COLO668 (cell line): ENCODE measurements at regions not wholly inside any gene's neighbourhood (a gene's known extent, or its start where the extent isn't known, plus 50 kb on each side); places are given as distances from the start of the nearest gene placed in this dataset.

Experiments used
- DNase-seq: peaks from one replicate; lab custom pipeline; 2025; ENCODE audit not compliant: unreplicated experiment; lab: John Stamatoyannopoulos, UW

GRCh38 chr1:228964178-228965089 is 229.2 kb downstream of the RHOU start:
- no peak for DNase-seq

- DNase-seq = no peak
Measured at GRCh38 chr1:228968891-228969606, 233.8 kb downstream of the RHOU start.

GRCh38 chr1:228969953-228970800 is 234.9 kb downstream of the RHOU start:
- no peak for DNase-seq

- no peak for DNase-seq
Measured at GRCh38 chr1:228972576-228972975, 237.3 kb downstream of the RHOU start.

- no peak for DNase-seq
Measured at GRCh38 chr1:228974273-228974672, 239.0 kb downstream of the RHOU start.

GRCh38 chr1:228975238-228975907 is 240.1 kb downstream of the RHOU start:
- DNase-seq = no peak

GRCh38 chr1:228976316-228976715 is 241.0 kb downstream of the RHOU start:
- DNase-seq = no peak

- no peak for DNase-seq
Measured at GRCh38 chr1:228977307-228977706, 242.0 kb downstream of the RHOU start.

GRCh38 chr1:228977741-228978140 is 242.5 kb downstream of the RHOU start:
- DNase-seq = no peak

GRCh38 chr1:228978484-228979324 is 243.4 kb downstream of the RHOU start:
- no peak for DNase-seq

- DNase-seq = no peak
Measured at GRCh38 chr1:228979325-228979699, 244.0 kb downstream of the RHOU start.

- DNase-seq = no peak
Measured at GRCh38 chr1:228979774-228980173, 244.5 kb downstream of the RHOU start.

GRCh38 chr1:228980232-228980937 is 245.1 kb downstream of the RHOU start:
- DNase-seq = no peak

- no peak for DNase-seq
Measured at GRCh38 chr1:228982637-228983036, 247.4 kb downstream of the RHOU start.

- DNase-seq = no peak
Measured at GRCh38 chr1:228983231-228983660, 248.0 kb downstream of the RHOU start.

GRCh38 chr1:228983661-228984060 is 248.4 kb downstream of the RHOU start:
- no peak for DNase-seq

GRCh38 chr1:228984107-228984506 is 248.8 kb downstream of the RHOU start:
- no peak for DNase-seq

GRCh38 chr1:228984646-228985631 is 249.7 kb downstream of the RHOU start:
- no peak for DNase-seq
